ENCODE measurements at regions not wholly inside any gene's neighbourhood (a gene's known extent, or its start where the extent isn't known, plus 50 kb on each side); places are given as distances from the start of the nearest gene placed in this dataset.

DNA sequence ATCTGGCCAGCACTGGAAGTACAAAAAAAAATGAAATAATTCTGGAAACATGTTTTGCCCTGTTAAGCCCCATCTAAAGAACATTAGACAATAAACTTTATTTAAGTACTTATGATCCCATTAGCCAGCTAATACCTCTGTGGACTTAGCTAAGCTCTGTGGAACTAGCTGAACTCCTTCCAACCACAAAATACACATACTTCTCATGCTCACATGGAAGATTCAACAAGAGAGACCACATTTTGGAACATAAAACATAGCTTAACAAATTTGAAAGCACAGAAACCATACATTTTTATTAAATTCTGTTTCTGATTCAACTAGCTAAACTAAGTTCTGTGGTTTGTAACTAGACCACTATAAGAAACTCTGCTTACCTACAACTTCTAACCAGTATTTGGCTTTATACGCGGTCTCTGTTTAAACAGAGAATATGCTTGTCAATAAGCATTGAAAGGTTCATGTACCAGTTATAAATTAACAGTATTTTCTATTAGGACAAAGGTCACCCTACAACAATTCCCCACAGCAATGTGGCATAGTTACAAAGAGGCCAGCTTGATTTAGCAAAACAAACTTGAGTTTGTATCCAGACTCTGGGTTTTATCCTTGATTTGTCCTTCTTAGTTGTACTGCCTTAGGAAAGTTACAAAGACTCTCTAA lies 300.1 kb downstream of the C12orf50 start:
- TF ChIP-seq, protein P1, sequence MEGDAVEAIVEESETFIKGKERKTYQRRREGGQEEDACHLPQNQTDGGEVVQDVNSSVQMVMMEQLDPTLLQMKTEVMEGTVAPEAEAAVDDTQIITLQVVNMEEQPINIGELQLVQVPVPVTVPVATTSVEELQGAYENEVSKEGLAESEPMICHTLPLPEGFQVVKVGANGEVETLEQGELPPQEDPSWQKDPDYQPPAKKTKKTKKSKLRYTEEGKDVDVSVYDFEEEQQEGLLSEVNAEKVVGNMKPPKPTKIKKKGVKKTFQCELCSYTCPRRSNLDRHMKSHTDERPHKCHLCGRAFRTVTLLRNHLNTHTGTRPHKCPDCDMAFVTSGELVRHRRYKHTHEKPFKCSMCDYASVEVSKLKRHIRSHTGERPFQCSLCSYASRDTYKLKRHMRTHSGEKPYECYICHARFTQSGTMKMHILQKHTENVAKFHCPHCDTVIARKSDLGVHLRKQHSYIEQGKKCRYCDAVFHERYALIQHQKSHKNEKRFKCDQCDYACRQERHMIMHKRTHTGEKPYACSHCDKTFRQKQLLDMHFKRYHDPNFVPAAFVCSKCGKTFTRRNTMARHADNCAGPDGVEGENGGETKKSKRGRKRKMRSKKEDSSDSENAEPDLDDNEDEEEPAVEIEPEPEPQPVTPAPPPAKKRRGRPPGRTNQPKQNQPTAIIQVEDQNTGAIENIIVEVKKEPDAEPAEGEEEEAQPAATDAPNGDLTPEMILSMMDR (IDR thresholded peaks at IDR 0.05; ENCODE audit: insufficient read depth, low read depth, low read length, missing control alignments), result no peak
- DNase-seq (ENCODE audit: low read depth), result no peak
- H3K4me3 ChIP-seq (ENCODE audit: low read length), result no peak overlapping the region

DNA sequence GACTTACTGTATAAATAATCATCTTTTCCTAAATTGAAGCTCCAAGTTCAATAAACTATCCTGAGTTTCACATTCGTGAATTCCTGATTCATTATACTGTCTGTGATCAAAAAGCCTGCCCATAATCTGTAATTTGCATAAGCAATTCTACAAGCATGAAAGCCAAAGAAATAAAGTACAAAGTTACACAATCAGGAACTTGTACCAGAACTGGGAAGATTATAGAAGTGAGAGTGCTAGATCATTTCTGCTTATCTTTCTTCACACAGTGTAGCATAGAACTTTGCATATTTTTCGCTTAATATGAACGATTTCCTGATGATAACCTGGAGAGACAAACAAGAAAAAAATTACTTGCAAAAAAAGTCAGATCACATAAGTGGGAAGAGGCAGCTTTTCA lies 308.2 kb downstream of the C12orf50 start:
- no peak for DNase-seq (ENCODE audit: low read depth)
- TF ChIP-seq, protein P1 (IDR thresholded peaks at IDR 0.05; ENCODE audit: insufficient read depth, low read depth, low read length, missing control alignments), result no peak
- no peak overlapping the region for H3K4me3 ChIP-seq (ENCODE audit: low read length)

DNA sequence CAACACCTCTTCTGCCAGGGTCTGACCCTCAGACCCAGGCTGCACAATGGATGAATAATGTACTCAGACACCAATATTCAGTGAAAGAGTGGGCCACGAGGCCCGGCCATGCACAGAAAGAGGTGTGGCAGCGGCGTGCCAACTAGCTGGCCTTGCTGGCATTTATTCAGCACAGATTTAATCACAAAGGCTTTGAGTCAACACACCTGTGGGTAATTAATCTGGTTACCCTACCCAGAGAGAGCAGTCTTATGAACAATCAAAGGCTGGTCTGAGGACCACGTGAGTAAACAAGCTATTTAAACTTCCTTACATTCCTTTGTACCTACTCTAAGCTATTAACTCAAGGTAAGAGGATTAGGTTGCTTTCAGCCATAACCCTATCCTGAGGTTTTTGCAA lies 324.8 kb downstream of the C12orf50 start:
- TF ChIP-seq, protein P1 (IDR thresholded peaks at IDR 0.05; ENCODE audit: insufficient read depth, low read depth, low read length, missing control alignments), result no peak
- peak; percentile 70 for DNase-seq (ENCODE audit: low read depth)
- no peak overlapping the region for H3K4me3 ChIP-seq (ENCODE audit: low read length)

DNA sequence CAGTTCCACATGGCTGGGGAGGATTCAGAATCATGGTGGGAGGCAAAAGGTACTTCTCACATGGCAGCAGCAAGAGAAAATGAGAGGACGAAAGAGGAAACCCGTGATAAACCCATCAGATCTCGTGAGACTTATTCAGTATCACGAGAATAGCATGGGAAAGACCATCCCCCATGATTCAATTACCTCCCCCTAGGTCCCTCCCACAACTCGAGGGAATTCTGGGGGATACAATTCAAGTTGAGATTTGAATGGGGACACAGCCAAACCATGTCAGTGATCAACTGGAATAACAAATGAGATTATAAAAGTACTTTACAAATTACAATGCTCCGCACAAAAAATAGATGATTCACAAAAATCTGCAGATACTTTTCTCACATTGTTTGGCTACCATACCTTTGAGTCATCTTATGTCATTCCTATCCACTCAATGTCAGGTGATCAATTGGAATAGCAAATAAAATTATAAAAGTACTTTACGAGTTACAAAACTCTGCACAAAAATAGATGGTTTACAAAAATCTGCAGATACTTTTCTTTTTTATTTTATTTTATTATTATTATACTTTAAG lies 338.9 kb downstream of the C12orf50 start:
- H3K4me3 ChIP-seq (ENCODE audit: low read length), result no peak overlapping the region
- TF ChIP-seq, protein P1 (IDR thresholded peaks at IDR 0.05; ENCODE audit: insufficient read depth, low read depth, low read length, missing control alignments), result no peak
- DNase-seq (ENCODE audit: low read depth), result no peak

DNA sequence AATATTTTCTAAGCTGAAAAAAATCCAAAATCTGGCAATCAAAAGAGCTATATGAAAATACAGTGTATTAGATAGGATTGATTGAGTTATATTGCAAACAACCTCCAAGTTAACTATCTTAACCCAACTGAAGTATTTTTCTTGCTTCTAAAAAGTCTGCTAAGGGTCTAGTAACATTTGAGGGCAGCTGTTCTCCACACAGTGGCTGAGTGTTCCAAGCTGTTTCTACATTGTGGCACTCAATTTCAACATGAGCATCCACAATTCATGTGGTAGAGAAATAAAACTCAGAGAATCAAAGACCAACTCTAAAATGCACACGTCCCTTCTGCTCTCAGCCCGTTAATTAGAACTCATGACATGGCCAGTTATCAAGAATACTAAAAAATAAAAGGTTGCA lies 340.0 kb downstream of the C12orf50 start:
- TF ChIP-seq, protein P1 (IDR thresholded peaks at IDR 0.05; ENCODE audit: insufficient read depth, low read depth, low read length, missing control alignments), result no peak
- no peak overlapping the region for H3K4me3 ChIP-seq (ENCODE audit: low read length)
- no peak for DNase-seq (ENCODE audit: low read depth)

DNA sequence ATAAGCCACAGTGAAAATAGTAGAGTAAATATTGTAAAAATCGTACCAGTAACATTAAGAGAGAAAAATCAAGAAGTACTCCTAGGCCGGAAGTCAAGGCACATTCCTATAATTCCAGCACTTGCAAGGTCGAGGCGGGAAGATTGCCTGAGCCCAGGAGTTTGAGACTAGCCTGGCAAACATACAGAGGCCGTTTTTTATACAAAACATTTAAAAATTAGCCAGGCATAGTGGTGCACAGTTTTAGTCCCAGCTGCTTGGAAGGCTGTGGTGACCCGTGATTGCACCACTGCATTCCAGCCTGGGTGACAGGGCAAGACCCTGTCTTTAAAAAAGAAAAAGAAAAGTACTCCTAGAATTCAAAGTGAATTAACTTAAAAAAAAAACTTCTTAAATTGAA lies 341.8 kb downstream of the C12orf50 start:
- DNase-seq (ENCODE audit: low read depth), result peak; percentile 17
- TF ChIP-seq, protein P1 (IDR thresholded peaks at IDR 0.05; ENCODE audit: insufficient read depth, low read depth, low read length, missing control alignments), result no peak
- no peak overlapping the region for H3K4me3 ChIP-seq (ENCODE audit: low read length)

DNA sequence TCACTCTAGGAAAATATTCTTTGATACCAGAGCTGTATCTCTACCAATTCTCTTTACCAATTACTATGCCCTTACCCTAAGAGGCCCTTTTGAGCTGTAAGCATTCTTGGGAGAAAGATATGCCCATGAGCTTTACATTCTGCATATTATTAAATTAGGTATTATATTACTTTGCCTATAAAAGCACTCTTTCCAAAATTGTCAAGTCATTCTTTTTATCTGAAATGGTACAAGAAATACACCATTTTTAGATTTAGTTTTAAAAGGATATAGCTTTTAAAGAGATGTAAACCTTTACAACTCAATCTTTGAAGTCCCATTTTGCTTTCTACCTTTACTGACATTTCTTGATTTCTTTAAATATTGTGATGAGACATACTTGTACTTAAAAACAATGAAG lies 343.5 kb downstream of the C12orf50 start:
- TF ChIP-seq, protein P1 (IDR thresholded peaks at IDR 0.05; ENCODE audit: insufficient read depth, low read depth, low read length, missing control alignments), result no peak
- H3K4me3 ChIP-seq (ENCODE audit: low read length), result no peak overlapping the region
- no peak for DNase-seq (ENCODE audit: low read depth)
